Mucosa of descending colon (tissue), 3 donors: ENCODE measurements at regions not wholly inside any gene's neighbourhood (a gene's known extent, or its start where the extent isn't known, plus 50 kb on each side); places are given as distances from the start of the nearest gene placed in this dataset.

Experiments
- ATAC-seq: fragments of 200-7000 bp; cut with Tn5 transposase; one replicate; pipeline ENCODE4 v1.9.1; 2020; ENCODE audit warnings: mild to moderate bottlenecking, moderate library complexity
- DNase-seq, 3 donors: peaks; one replicate each; pipeline ENCODE4 v3.0.0-alpha.2; 2020
- H3K36me3 ChIP-seq: fragments of 200-600 bp; one replicate; pipeline ENCODE4 v1.8.0; 2021; ENCODE audit warnings: low read depth, mild to moderate bottlenecking
- H3K4me1 ChIP-seq: fragments of 200-600 bp; one replicate; pipeline ENCODE4 v1.8.0; 2021; ENCODE audit warnings: low read depth, mild to moderate bottlenecking
- H3K4me3 ChIP-seq: fragments of 200-600 bp; one replicate; pipeline ENCODE4 v1.8.0; 2021; ENCODE audit warnings: mild to moderate bottlenecking
- H3K9me3 ChIP-seq: fragments of 200-600 bp; one replicate; pipeline ENCODE4 v1.8.0; 2021; ENCODE audit warnings: mild to moderate bottlenecking
- intact Hi-C, 2 donors: fragments of 100-400 bp; cut with DNase I in 1 of 2; cut with micrococcal nuclease in 1 of 2; formaldehyde crosslinking; loops; one replicate each; pipeline versions ENCODE4 v1.11.0 to v1.11.1; 2022; cut with DNase I, micrococcal nuclease
- TF ChIP-seq, protein P1 (sequence below): fragments of 200-600 bp; IDR thresholded peaks from one replicate; pipeline ENCODE4 v1.8.0; 2022; ENCODE audit warnings: antibody characterized with exemption, mild to moderate bottlenecking
- donor health status: DM: no; HTN: no; CAD: no; lungs with moderate emphysema.
- donor health status: DM: no; HTN: no; CAD: no.
- donor health status: DM: no; HTN: yes; CAD: no.

- intact Hi-C loops: no loop called here
- ATAC-seq (no peak), DNase-seq (no peak)
- Histone ChIP-seq H3K9me3 (peaks cover 6% of the 10 kb centered on the region), H3K4me3 (no peak overlapping the region), H3K36me3 (no peaks in the 10 kb centered on the region), H3K4me1 (no peaks in the 10 kb centered on the region)
- TF ChIP-seq, protein P1, sequence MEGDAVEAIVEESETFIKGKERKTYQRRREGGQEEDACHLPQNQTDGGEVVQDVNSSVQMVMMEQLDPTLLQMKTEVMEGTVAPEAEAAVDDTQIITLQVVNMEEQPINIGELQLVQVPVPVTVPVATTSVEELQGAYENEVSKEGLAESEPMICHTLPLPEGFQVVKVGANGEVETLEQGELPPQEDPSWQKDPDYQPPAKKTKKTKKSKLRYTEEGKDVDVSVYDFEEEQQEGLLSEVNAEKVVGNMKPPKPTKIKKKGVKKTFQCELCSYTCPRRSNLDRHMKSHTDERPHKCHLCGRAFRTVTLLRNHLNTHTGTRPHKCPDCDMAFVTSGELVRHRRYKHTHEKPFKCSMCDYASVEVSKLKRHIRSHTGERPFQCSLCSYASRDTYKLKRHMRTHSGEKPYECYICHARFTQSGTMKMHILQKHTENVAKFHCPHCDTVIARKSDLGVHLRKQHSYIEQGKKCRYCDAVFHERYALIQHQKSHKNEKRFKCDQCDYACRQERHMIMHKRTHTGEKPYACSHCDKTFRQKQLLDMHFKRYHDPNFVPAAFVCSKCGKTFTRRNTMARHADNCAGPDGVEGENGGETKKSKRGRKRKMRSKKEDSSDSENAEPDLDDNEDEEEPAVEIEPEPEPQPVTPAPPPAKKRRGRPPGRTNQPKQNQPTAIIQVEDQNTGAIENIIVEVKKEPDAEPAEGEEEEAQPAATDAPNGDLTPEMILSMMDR: no peak
Measured at GRCh38 chr6:77151241-77151640, 312.1 kb downstream of the HTR1B start.

- ATAC-seq (no peak), DNase-seq (no peak)
- TF ChIP-seq, protein P1: no peak
- H3K36me3 ChIP-seq: no peaks in the 10 kb centered on the region
- intact Hi-C loops: no loop called here
- no peak overlapping the region for H3K4me3 ChIP-seq
- no peaks in the 10 kb centered on the region for H3K4me1 ChIP-seq
- peaks cover 5% of the 10 kb centered on the region for H3K9me3 ChIP-seq
Measured at GRCh38 chr6:77150736-77151135, 312.6 kb downstream of the HTR1B start.

GRCh38 chr6:77145244-77145643 is 318.0 kb downstream of the HTR1B start:
- no peak overlapping the region for H3K4me3 ChIP-seq
- H3K36me3 ChIP-seq: no peaks in the 10 kb centered on the region
- no peaks in the 10 kb centered on the region for H3K9me3 ChIP-seq
- DNase-seq (no peak), ATAC-seq (no peak)
- intact Hi-C loops: no loop called here
- no peaks in the 10 kb centered on the region for H3K4me1 ChIP-seq
- TF ChIP-seq, protein P1: no peak

DNA sequence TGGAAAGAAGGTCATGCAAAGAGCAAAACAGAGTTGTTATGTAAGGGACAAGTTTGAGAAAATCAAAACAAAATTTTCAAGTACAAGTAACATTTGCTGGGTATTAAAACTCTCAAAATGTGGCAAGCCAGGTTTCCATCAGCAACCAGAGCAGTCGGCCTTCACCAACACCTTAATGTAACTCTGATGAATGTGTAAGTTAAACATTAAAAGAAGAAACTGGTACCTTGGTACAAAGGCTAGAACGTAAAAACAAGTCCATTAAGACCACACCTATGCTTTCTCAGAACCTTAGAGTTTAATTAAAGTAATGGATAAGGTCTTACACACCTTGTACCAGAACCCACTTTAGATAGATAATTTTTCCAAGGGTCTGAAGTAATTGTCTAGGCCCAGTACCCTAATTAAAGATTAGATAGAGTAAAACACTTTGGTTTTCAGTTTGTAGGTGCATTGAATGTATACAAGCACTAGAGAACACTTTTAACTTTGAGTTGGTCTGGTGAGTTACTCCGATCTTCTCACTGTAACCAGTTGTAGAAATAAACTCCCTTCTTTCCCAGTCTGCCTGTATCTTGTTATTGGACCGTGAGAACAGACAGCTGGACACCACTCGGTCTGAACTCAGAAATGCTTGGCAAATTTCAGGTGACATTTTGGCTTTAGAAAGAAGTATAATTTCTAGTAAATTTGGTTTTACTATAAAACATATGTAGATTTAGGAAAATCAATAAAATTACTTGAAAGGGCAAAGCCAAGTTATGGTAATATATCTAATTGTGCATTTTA is 319.4 kb downstream of the HTR1B start:
- no peak for DNase-seq
- TF ChIP-seq, protein P1: no peak
- H3K4me1 ChIP-seq: no peaks in the 10 kb centered on the region

GRCh38 chr6:77136086-77136485 is 327.2 kb downstream of the HTR1B start:
- no peak for ATAC-seq
- TF ChIP-seq, protein P1: no peak

More for the DNA sequence above, 319.4 kb downstream of the HTR1B start:
- no peak overlapping the region for H3K4me3 ChIP-seq
- no peaks in the 10 kb centered on the region for H3K36me3 ChIP-seq
- ATAC-seq: no peak
- H3K9me3 ChIP-seq: no peaks in the 10 kb centered on the region
- intact Hi-C loops: no loop called here

More at GRCh38 chr6:77136086-77136485, 327.2 kb downstream of the HTR1B start:
- H3K36me3 ChIP-seq: no peaks in the 10 kb centered on the region
- H3K9me3 ChIP-seq: peaks cover 2% of the 10 kb centered on the region
- H3K4me3 ChIP-seq: no peak overlapping the region
- no peaks in the 10 kb centered on the region for H3K4me1 ChIP-seq
- no peak for DNase-seq
- intact Hi-C loops: no loop called here
